HepG2 (cell line): ENCODE measurements at regions not wholly inside any gene's neighbourhood (a gene's known extent, or its start where the extent isn't known, plus 50 kb on each side); places are given as distances from the start of the nearest gene placed in this dataset.

Experiments
- MYNN ChIP-seq: sonication (generic); formaldehyde crosslinking; IDR thresholded peaks from 2 replicates; pipeline ENCODE4 v1.4.0; 2020; ENCODE audit warnings: mild to moderate bottlenecking, low read depth, missing genetic modification reagents
- TF ChIP-seq, protein P1 (sequence below): sonication (generic); formaldehyde crosslinking; IDR thresholded peaks from 2 replicates; pipeline ENCODE4 v1.8.0; 2022; ENCODE audit warnings: missing genetic modification reagents, mild to moderate bottlenecking, borderline replicate concordance
- TF ChIP-seq, protein P2 (sequence below): sonication (generic); formaldehyde crosslinking; IDR thresholded peaks from 2 replicates; pipeline ENCODE4 v1.8.1; 2023; ENCODE audit warnings: mild to moderate bottlenecking, inconsistent platforms, moderate library complexity, missing genetic modification reagents, borderline replicate concordance

- TF ChIP-seq, protein P1, sequence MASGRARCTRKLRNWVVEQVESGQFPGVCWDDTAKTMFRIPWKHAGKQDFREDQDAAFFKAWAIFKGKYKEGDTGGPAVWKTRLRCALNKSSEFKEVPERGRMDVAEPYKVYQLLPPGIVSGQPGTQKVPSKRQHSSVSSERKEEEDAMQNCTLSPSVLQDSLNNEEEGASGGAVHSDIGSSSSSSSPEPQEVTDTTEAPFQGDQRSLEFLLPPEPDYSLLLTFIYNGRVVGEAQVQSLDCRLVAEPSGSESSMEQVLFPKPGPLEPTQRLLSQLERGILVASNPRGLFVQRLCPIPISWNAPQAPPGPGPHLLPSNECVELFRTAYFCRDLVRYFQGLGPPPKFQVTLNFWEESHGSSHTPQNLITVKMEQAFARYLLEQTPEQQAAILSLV (CRISPR knock-in tag), result no peak
- TF ChIP-seq, protein P2, sequence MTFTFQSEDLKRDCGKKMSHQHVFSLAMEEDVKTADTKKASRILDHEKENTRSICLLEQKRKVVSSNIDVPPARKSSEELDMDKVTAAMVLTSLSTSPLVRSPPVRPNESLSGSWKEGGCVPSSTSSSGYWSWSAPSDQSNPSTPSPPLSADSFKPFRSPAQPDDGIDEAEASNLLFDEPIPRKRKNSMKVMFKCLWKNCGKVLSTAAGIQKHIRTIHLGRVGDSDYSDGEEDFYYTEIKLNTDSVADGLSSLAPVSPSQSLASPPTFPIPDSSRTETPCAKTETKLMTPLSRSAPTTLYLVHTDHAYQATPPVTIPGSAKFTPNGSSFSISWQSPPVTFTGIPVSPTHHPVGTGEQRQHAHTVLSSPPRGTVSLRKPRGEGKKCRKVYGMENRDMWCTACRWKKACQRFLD (CRISPR knock-in tag), result no peak
- TF ChIP-seq MYNN (CRISPR knock-in tag), result no peak
These were observed 452.7 kb upstream of the TMPO start for GRCh38 chr12:98062464-98063245.
